ENCODE measurements at regions not wholly inside any gene's neighbourhood (a gene's known extent, or its start where the extent isn't known, plus 50 kb on each side); places are given as distances from the start of the nearest gene placed in this dataset.

DNA sequence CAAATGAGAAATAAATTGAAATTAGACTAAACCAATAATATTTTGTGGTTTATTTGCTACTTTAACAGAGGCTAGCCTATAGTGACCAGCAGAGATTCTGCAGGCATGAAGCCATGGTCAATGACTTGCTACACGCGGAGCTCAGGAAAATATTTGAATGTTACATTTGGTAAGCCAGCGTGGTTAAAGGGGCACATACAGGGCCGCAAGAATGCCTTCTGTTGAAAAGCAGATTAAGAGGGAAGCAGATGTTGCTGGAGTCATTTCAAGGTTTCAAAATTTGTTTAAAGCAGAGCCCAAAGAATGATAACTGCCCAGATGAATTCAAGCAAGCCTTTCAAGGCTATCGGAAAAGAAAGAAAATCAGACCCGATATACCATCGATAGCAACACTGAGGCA lies 294.3 kb upstream of the MAN1A1 start:
- no peaks in the 10 kb centered on the region for H3K36me3 ChIP-seq (ENCODE audit: low read depth)
- H3K9me3 ChIP-seq: no peaks in the 10 kb centered on the region
- TF ChIP-seq, protein P1, sequence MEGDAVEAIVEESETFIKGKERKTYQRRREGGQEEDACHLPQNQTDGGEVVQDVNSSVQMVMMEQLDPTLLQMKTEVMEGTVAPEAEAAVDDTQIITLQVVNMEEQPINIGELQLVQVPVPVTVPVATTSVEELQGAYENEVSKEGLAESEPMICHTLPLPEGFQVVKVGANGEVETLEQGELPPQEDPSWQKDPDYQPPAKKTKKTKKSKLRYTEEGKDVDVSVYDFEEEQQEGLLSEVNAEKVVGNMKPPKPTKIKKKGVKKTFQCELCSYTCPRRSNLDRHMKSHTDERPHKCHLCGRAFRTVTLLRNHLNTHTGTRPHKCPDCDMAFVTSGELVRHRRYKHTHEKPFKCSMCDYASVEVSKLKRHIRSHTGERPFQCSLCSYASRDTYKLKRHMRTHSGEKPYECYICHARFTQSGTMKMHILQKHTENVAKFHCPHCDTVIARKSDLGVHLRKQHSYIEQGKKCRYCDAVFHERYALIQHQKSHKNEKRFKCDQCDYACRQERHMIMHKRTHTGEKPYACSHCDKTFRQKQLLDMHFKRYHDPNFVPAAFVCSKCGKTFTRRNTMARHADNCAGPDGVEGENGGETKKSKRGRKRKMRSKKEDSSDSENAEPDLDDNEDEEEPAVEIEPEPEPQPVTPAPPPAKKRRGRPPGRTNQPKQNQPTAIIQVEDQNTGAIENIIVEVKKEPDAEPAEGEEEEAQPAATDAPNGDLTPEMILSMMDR (IDR thresholded peaks at IDR 0.05): no peak
- no peak for DNase-seq
- H3K4me3 ChIP-seq: no peak overlapping the region
- no peak for ATAC-seq
- intact Hi-C loops (cut with DNase I, micrococcal nuclease): no loop called here
- no peaks in the 10 kb centered on the region for H3K4me1 ChIP-seq (ENCODE audit: low read depth)

DNA sequence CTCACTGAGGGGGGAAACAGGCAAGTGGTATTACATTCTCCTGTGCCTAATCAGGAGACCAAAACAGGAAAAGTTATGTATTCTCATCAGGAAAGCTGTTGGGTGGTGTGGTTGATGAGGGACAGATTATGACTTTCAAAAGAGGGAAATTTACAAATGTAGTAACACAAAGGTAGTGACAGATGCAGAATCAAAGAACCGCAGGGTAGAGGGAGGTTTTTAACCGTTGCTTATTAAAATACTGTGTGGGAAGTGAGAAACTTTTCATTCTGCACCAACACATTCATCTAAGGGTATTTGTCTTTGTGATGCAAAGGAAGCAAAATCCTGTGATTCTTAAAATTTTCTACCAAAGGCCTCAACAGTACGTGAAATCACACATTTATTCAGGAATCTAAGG lies 288.2 kb upstream of the MAN1A1 start:
- H3K36me3 ChIP-seq (ENCODE audit: low read depth): no peaks in the 10 kb centered on the region
- DNase-seq: no peak
- H3K9me3 ChIP-seq: no peaks in the 10 kb centered on the region
- no peak overlapping the region for H3K4me3 ChIP-seq
- TF ChIP-seq, protein P1 (IDR thresholded peaks at IDR 0.05): no peak
- intact Hi-C loops (cut with DNase I, micrococcal nuclease): no loop called here
- no peak for ATAC-seq
- no peaks in the 10 kb centered on the region for H3K4me1 ChIP-seq (ENCODE audit: low read depth)

DNA sequence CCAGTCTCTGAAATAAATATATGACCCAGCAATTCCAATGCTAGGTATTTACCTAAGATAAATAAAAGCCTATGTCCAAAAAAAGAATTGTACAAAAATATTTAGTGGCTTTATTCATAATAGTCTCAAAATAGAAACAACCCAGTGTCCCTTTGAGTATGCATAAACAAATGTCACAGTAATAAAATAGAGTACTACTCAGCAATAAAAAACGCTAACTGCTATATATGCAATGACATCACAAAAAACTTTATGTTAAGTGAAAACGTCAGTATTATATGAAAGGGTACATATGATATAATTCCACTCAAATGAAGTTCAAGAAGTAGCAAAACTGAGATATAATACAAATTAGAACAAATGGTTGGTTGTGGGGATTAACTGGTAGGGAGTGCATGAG lies 286.5 kb upstream of the MAN1A1 start:
- DNase-seq (no peak), ATAC-seq (no peak)
- TF ChIP-seq, protein P1 (IDR thresholded peaks at IDR 0.05): no peak
- intact Hi-C loops (cut with DNase I, micrococcal nuclease): no loop called here
- H3K9me3 ChIP-seq: no peaks in the 10 kb centered on the region
- H3K36me3 ChIP-seq (ENCODE audit: low read depth): no peaks in the 10 kb centered on the region
- no peak overlapping the region for H3K4me3 ChIP-seq
- H3K4me1 ChIP-seq (ENCODE audit: low read depth): no peaks in the 10 kb centered on the region

DNA sequence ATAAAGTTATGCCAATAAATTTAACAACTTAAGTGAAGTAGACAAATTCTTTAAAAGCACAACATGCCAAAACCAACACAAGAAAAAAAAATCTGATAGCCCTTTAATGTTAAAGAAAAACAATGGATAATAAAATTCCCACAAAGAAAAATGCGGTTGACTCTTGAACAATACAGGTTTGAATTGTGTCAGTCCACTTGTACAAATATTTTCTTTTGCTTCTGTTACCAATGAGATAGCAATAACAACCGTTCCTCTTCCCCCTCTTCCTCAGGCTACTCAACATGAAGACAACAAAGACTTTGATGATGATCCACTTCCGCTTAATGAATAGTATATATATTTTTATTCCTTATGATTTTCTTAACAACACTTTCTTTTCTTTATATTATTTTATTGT lies 283.9 kb upstream of the MAN1A1 start:
- intact Hi-C loops (cut with DNase I, micrococcal nuclease): no loop called here
- Histone ChIP-seq H3K36me3 (ENCODE audit: low read depth) (no peaks in the 10 kb centered on the region), H3K9me3 (no peaks in the 10 kb centered on the region), H3K4me3 (no peak overlapping the region), H3K4me1 (ENCODE audit: low read depth) (no peaks in the 10 kb centered on the region)
- DNase-seq (no peak), ATAC-seq (no peak)
- TF ChIP-seq, protein P1 (IDR thresholded peaks at IDR 0.05): no peak

DNA sequence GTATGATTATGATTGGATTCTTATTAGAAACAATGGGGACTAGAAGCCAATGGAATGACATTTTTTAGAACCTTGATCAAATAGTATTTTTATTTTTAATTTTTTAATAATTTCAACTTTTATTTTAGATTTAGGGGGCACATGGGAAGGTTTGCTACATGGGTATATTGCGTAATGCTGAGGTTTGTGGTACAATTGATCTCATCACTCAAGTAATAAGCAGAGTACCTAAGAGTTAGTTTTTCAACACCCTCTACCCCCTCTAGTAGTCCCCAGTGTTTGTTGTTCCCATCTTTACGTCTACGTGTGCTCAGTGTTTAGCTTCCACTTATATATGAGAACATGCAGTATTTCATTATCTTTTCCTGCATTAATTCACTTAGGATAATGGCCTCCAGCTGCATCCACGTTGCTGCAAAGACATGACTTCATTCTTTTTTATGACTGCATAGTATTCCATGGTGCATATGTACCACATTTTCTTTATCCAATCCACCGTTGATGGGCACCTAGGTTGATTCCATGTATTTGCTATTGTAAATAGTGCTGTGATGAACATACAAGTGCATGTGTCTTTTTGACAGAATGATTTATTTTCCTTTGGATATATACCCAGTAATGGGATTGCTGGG lies 281.1 kb upstream of the MAN1A1 start:
- H3K4me1 ChIP-seq (ENCODE audit: low read depth): no peaks in the 10 kb centered on the region
- H3K9me3 ChIP-seq: no peaks in the 10 kb centered on the region
- TF ChIP-seq, protein P1 (IDR thresholded peaks at IDR 0.05): no peak
- ATAC-seq (no peak), DNase-seq (no peak)
- intact Hi-C loops (cut with DNase I, micrococcal nuclease): no loop called here
- no peaks in the 10 kb centered on the region for H3K36me3 ChIP-seq (ENCODE audit: low read depth)
- H3K4me3 ChIP-seq: no peak overlapping the region
